ENCODE measurements at regions not wholly inside any gene's neighbourhood (a gene's known extent, or its start where the extent isn't known, plus 50 kb on each side); places are given as distances from the start of the nearest gene placed in this dataset.

DNA sequence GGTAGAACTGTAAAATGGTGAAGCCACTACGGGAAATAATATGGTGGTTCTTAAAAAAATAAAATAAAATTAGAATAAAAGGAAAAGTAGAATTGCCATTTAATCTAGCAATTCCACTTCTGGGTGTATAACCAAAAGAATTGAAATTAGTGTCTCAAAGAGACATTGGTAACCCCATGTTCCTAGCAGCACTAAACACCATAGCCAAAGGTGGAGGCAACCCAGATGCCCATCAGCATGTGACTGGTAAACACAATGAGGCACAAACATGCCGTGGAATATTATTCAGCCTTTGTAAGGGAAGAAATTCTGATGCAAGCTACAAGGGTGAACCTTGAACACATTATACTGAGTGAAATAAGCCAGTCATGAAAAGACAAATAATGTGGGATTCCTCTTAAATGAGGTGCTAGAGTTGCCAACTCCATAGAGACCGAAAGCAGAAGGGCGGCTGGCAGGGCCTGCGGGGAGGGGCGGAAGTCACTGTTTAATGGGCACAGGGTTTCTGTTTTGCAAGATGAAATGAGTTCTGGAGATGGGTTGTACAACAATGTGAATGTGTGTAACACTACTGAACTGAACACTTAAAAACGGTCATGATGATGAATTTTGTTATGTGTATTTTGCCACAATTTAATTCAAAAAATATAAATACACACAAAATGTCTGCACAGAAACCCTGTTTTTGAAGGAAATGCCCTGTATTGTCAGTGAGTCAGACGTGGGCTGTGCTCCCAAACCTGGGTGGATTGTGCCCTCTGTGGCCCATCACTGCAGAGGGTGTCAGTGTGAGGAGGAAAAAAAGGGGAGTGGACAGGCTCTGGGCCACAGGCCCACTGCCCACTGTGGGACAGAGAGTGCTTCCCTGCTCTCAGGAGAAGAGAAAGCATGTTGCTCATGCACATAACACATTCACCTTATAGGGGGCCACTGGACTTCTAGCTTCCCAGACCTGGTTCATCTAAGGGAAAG is 49.6 kb upstream of the CD93 start:
- TF ChIP-seq, protein P1, sequence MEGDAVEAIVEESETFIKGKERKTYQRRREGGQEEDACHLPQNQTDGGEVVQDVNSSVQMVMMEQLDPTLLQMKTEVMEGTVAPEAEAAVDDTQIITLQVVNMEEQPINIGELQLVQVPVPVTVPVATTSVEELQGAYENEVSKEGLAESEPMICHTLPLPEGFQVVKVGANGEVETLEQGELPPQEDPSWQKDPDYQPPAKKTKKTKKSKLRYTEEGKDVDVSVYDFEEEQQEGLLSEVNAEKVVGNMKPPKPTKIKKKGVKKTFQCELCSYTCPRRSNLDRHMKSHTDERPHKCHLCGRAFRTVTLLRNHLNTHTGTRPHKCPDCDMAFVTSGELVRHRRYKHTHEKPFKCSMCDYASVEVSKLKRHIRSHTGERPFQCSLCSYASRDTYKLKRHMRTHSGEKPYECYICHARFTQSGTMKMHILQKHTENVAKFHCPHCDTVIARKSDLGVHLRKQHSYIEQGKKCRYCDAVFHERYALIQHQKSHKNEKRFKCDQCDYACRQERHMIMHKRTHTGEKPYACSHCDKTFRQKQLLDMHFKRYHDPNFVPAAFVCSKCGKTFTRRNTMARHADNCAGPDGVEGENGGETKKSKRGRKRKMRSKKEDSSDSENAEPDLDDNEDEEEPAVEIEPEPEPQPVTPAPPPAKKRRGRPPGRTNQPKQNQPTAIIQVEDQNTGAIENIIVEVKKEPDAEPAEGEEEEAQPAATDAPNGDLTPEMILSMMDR (IDR thresholded peaks at IDR 0.05), result no peak
- TF ChIP-seq ZFX (IDR thresholded peaks at IDR 0.05; ENCODE audit: borderline replicate concordance), result no peak

Measured in 22Rv1 (cell line).